GM12892 (cell line): ENCODE measurements at regions not wholly inside any gene's neighbourhood (a gene's known extent, or its start where the extent isn't known, plus 50 kb on each side); places are given as distances from the start of the nearest gene placed in this dataset.

Experiments used
- POLR2A ChIP-seq: IDR thresholded peaks from 2 replicates; pipeline ENCODE4 v1.6.1; 2011; ENCODE audit warnings: low read depth, low read length, control low read depth
- POLR2AphosphoS5 ChIP-seq: IDR thresholded peaks from 2 replicates; pipeline ENCODE4 v1.6.1; 2011; ENCODE audit warnings: low read depth, low read length, control low read depth
- TAF1 ChIP-seq: IDR thresholded peaks from 2 replicates; pipeline ENCODE4 v1.6.1; 2011; ENCODE audit warnings: low read depth, mild to moderate bottlenecking, control low read depth, low read length, borderline replicate concordance

DNA sequence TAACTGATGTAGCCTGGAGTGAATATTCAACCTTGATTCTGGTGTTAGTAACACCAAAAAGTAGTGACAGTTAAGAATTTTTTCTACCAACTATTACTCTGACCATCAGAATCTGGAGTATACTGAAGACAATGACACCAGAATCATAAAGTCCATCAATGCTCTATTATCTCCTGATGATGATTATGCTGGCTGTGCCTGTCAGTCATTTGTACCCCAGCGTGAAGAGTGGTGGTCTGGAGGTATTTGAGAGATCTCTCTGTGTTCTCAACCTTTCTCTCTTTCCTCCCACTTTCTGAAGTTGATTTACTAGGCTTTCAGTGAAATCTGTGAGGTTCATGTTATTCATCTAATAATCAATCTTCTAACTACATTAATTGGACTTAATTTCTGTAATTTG lies 615.4 kb downstream of the SLC16A7 start:
- TF ChIP-seq POLR2AphosphoS5, result no peak
- TF ChIP-seq POLR2A, result no peak
- no peak for TF ChIP-seq TAF1
